ENCODE measurements at regions not wholly inside any gene's neighbourhood (a gene's known extent, or its start where the extent isn't known, plus 50 kb on each side); places are given as distances from the start of the nearest gene placed in this dataset.

DNA sequence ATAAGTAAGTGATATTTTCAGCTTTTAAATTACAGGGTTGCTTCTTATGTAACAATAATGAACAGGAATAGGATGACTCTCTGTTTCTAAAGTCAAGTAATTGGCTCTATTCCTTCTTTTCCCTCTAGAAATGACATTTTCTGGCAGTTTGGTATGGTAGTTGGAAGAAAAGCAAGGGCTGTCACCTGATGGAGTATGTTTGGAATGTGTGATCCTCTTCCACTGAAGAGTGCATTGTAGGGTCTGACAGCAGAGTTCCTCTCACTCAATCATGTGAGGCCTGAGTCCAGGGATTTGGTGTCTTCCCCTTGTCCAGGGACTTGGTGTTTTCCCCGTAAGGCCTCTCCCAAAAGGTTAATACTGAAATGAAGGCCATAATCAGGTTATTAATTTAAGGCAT lies 233.8 kb upstream of the FBXL7 start:
- DNase-seq (ENCODE audit: low spot score) (no peak), ATAC-seq (no peak)

DNA sequence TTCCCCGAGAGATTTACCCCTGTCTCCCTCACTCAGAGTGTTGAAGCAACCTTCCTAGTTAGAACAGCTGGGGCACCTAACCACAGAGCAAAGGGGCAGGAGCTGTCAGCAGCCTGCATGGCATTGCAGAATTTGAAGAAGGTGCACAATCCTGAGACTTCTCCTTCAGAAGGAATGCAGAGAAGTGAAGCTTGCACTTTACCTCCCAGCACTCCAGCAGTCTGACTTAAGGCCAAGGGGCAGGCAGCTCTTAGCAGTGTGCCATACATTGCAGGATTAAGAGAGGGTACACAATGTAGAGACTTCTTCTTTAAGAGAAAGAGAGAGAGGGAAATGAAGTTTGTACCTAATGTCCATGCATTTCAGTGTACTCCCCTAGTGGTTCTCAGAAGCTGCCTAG lies 236.0 kb upstream of the FBXL7 start:
- DNase-seq (ENCODE audit: low spot score) (no peak), ATAC-seq (no peak)

DNA sequence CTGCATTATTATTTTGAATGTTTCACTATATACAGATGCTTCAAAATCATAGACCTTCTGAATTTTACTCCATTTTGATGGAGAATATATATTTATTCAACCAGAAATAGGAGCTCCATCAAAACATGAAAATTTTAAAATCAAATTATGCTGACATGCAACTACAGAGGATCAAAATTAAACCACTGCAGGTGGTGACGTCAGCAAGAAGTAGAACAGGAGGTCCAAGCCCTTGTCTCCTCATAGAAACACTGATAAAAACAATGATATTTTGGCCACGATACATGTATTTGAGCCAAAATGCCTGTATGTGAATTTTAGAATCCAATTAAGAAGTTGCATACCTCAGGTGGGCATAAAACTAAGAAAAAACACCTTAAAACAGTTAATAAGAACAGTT lies 236.6 kb upstream of the FBXL7 start:
- no peak for ATAC-seq
- no peak for DNase-seq (ENCODE audit: low spot score)

DNA sequence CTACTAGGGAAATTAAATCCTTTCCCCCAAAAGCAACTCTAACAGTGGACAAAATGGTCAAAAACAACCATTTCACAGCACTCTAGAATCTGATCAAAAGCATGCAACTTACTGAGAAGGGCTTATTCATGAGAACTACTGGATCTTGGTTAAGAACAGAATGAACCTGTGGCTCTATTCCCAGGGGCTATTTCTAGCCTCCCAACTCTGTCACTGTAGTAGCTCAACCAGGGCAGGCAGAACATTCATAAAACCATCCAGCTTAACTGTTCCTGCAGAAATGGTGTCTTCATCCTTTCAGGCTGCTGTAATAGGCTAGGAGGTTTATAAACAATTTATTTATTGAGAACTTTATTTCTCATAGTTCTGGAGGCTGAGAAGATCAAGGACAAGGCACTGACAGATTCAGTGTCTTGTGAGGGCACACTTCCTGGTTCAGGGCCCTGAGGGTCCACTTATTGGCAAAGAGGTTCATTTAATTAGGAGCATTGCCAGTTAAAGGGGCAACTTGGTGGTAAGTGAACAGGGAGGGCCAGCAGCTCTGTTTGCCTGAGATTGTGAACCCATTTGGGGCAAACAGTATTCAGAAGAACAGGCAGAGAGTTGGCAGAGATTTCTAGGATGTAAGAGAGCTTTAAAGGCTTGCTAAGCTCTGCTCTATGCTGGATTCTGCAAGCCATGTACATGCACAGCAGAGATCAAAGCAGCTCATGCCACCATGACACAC lies 238.5 kb upstream of the FBXL7 start:
- DNase-seq (ENCODE audit: low spot score) (no peak), ATAC-seq (no peak)

DNA sequence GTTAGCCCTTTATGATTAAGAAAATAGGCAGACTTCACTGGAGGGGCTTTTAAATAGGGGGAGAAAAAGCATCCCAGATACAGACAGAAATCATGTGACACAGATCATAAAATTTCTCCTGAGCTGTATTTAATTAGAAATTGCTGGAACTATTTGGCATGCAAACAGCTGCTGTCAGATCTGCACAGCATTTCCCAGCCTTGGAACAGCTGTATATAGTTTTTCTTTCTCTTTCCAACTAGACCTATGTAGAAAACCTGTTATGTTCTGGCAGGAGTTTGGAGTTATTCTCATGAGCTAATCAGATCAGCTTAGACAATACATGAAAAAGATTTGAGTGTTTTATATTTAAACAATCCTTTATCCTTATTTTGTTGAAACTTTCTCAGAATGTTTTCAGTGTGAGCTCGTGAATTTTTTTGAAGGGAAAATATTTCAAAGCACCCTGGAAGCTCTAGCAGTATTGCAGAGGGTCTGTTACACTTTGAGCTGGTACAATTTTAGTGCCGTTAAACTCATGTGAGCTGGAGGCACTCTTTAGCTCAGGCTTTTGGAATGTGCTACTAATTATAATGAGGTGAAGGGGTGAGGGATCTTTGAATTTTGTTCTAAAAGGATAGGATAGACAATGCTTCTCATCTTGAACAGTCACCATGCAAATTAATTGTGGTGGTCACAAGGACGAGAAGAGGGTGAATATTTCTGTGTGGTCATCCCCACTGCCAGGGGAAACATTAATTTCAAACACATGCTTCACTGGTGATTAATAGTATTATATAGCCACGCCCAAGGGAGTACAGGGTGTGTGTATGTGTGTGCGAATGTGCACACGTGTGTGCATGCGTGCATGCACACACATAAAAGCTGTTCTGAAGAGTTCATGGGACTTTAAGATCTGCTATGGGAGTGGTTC lies 239.4 kb upstream of the FBXL7 start:
- no peak for DNase-seq (ENCODE audit: low spot score)
- ATAC-seq = no peak

DNA sequence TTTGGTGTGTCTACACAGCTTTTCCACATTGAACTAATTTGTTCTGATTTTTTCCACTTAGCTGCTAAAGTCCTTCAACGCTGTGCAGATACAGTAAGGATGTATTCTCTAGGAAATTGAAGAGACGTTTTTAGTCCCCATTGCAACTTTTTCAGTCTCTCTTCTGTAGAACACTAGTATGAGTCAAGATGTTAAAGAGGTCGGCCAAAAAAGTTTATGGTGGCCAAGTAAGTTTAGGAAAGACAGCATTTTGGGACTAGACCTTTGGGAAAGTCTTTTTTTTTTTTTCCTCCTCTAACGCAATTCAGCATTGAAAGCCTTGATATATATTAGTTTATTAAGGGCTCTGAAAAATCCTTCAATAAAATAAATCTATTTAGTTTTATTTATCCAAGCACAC lies 243.5 kb upstream of the FBXL7 start:
- ATAC-seq = no peak
- DNase-seq (ENCODE audit: low spot score) = no peak

DNA sequence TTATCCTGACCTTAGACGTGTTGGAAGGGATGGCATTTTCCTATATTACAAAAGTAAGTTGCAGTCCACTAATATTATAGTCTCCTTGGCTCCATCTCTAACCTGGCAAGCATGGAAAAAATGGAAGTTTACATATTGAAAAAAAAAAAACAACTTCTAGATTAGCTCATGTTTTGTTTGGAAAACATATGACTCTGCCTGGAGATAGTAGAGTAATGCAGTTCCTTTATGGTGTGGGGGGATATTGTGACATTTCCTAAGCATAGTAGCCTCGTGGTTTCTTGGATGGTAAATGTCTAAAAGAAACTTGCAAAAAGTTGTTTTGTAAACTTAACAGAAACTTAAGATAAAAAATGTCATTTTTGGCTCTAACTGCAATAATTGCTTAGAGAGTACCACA lies 244.4 kb upstream of the FBXL7 start:
- ATAC-seq (no peak), DNase-seq (ENCODE audit: low spot score) (no peak)

DNA sequence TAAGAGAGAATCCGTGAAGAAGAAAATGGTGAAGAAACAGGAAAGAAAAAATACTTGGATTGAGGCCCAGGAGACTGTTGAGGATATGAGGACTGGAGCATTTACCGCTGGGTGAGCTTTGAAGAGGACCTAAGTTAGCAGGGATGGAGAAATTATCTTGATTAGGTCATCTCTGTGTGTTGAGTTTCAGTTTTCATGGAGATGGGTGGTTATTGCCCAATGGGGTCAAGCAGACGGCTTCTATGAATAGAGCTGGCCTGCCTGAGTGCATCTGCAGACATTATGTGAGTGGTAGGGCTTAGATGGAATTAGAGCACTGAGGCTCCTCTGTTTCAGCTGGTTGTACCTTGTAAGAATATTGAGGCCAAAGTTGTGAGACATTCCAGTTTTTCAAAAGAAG lies 245.4 kb upstream of the FBXL7 start:
- no peak for ATAC-seq
- no peak for DNase-seq (ENCODE audit: low spot score)

DNA sequence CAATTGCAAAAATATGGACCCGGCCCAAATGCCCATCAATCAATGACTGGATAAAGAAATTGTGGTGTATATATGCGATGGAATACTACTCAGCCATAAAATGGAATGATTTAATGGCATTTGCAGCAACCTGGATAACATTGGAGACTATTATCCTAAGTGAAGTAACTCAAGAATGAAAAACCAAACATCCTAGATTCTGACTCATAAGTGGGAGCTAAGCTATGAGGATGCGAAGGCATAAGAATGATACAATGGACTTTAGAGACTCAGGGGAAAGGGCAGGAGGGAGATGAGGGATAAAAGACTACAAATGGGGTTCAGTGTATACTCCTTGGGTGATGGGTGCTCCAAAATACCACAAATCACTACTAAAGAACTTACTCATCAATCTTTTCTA lies 247.6 kb upstream of the FBXL7 start:
- DNase-seq (ENCODE audit: low spot score) = no peak
- ATAC-seq = no peak

DNA sequence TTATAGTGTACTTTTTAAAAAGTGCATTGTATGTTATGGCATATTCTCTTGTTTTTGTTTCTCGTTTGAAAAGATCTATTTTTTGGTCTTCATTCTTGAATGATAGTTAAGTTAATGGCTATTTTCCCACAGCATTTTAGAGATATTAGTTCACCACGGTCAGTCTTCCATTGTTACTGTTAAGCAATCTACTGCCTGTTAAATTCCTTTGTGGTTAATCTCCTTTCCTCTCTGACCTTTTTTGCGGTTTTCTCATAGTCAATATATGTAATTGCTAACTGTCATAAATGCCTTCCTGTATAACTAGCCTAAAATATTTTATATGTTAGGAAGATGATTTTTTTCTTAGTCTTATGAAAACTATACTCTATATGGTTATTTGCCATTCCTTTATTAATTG lies 250.8 kb upstream of the FBXL7 start:
- ATAC-seq (no peak), DNase-seq (ENCODE audit: low spot score) (no peak)

DNA sequence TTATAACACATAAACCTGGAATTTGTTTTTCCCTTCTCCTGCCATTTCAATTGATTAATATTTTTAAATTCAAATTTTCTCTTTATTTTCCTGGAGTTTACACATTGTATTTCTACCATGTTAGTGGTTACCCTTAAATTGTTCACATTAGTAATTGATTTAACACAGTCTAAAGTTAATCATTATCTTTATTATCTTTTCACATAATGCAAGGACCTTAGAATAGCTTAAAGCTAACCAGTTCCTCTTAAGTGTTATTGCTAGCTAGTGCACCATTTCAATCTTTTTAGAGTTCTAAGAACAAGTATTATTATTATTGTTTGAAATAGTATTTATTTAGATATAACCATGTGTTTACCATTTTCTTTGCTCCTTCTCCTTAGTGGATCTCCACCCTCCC lies 251.2 kb upstream of the FBXL7 start:
- ATAC-seq = no peak

DNA sequence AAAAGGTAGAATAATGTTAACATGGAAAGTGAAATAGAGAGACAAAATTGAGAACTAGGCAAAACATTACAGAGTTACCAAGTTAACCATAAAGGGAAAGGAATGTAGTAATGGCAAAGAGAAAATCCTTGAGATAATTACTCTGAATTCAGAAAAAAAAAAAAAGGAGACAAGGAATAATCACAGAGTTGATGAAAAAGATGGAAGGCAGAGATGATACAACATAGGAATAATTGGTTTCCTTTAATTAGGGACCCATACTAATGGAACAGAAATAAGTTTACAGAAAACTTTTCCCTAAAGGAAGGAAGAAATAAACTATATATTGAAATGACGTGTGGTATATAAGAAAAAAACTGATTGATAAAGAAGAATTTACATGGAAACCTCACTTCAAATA lies 254.1 kb upstream of the FBXL7 start:
- ATAC-seq = no peak
- no peak for DNase-seq (ENCODE audit: low spot score)

More for the DNA sequence above, 251.2 kb upstream of the FBXL7 start:
- DNase-seq (ENCODE audit: low spot score) = no peak

DNA sequence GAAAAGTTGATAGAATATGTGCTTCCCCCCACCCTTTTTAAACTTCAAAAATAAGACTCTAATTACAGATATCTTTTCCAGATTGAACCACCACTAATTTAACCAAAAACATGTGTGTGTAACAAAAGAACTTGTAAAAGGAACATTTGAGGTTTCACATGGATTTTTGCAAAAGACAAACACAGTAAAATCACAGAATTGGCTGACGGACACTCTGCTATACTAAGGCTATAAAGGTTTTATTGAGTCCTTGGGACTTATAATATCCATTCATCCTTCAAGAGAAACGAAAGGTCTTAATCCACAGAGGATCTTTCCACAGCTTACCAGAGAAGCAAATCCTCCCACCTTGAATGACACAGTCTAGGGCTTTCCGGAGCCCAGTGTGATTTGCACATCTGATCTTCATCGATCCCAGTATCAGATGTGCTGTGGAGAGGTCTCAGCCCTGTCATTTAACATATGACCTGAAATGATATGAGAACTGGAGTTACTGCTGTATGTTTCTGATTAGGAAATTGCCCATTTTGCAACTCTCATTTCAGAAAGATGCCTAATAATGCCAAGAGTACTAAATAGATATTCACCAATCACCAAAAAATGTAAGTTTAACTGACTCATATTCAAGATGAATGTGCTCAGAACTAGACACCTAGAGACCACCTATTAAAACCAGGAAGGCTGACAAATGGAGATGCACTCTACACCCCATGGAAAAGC lies 256.5 kb upstream of the FBXL7 start:
- DNase-seq (ENCODE audit: low spot score) (no peak), ATAC-seq (no peak)

DNA sequence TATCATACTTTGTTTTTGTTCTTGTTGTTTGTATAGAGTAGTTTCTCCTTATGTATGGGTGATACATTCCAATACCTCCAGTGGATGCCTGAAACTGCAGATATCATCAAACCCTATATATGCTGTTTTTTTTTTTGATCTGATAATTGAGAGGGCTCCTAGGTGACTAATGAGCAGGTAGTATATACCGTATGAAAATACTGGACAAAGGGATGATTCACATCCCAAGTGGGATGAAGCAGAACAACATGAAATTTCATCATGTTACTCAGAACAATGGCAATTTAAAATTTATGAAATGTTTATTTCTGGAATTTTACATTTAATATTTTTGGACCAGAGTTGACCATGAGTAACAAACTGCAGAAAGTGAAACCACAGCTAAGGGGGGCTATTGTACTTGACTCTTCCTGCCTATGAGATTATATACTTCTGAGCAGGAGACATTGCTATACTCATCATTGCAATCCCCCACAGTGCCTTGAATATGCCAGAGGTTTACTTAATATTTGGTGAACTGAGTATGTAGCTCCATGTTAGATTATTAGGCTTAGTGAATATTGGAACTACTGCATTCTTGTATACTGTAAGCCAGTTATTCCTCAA lies 258.7 kb upstream of the FBXL7 start:
- ATAC-seq = no peak
- no peak for DNase-seq (ENCODE audit: low spot score)

DNA sequence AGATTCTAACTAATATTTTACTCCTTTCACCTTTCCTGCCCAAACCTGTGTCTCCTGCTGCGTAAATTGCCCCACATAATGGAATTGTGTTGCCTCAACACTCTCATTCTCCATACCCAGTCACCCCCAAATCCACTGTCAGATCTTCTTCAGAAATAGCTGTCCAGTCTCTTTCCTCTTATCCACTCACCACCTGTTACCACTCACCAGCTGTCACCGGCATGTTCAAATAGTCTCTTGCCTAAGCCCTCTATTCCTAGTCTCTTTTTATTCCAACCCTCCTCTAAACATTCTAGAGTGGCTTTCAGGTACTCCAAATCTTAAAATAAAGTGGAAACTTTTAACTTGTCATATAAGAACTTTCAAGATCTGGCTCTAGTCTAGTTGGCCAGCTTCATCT lies 262.0 kb upstream of the FBXL7 start:
- DNase-seq (ENCODE audit: low spot score) (no peak), ATAC-seq (no peak)

DNA sequence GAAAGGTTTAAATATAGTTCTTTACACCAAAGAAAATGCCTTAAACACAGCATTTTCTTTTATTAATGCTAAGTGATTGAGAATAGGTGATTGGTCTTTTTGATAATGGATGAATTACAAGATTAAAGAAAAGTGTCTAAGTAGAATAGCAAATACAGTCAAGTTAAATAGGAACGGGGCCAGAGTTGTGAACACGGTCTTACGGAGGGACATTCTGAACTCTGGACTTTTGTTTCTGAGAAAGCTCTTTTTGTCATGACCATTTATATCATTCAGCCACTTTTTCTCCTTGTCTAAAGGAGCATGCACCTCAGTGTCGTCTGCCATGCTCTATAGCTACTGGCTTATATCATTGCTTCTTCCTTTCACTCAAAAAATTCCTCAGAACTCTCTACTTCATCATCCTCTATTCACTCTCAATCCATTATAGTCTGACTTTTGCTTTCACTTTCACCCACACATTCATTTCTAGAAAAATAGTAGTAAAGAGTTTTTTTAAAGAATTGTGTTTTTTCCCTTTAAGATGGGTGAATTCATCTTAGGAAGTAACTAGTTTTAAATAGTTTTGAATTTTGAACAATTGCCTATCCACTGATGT lies 263.0 kb upstream of the FBXL7 start:
- ATAC-seq = peak; percentile 80
- DNase-seq (ENCODE audit: low spot score) = no peak

DNA sequence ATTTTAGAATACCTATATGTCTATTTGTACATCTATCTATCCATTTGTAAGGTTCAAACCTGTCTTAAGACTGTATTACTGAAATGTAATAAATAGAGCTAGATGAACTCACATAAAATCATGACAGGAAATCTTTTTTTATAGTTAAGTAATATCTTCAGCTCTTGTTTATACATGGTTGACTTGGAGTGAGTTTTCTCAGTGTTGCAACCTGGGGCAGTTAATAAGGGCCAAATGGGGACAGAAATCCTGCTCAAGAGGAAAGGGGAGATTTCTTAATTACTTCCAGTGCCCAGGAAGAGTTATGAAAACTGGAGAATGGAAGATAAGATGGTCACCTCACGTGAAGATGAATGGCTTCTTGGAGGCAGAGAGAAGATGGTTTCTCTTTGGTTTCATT lies 265.1 kb upstream of the FBXL7 start:
- DNase-seq (ENCODE audit: low spot score) (no peak), ATAC-seq (no peak)

DNA sequence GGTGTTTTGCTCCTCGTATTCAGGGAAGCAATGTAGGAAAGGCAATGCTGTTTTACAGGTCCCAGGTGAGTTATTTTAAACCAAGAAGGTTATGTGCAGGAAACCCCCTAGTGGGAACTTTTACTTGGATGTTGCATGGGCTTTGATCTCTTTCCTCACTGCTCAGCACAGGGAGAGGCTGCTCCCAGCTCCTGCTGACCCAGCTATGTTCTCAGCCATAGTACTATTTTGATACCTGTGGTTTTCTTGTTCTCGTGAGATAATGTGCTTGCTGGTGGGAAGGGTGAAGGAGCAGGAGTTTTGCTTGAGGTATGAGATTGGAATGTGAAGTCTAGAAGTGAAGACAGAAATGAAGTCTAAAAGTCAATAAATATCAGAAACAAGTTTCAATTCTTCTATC lies 265.6 kb upstream of the FBXL7 start:
- DNase-seq (ENCODE audit: low spot score) (no peak), ATAC-seq (no peak)

DNA sequence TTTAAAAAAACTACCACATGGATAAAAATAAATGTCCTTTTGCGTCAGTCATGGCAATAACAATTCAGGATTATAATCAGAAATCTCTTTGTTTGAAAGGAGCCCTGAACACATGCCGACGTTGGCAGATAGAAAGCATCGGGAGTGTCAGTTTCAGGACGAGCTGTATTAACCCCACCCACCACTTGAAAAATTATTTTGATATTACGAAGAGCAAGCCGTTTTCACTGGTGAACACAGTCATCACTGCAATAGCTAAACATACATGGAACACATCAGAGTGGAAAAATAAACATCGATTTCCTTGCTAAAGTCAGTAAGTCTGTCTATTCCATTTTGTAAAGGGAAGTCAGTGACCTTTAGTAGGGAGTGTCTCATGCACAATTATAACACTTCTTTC lies 266.4 kb upstream of the FBXL7 start:
- DNase-seq (ENCODE audit: low spot score) = no peak
- ATAC-seq = no peak

DNA sequence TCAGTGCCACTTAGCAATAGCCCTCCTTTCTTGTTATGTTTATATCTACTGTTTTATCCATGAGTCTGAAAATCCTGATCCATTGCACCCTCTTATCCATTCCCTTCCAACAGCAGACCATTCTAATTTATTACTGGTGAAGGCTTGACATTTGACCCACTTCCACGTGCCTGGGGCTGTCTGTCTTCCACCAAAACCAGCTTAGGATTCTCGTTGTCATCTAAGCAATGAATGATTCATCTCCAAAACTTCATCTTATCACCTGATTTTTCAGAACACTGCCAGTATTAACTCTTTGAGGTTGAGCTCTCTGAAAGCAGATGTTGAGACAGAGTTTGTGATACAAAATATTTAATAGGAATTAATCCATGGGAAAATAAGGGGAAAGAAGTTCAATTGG lies 277.8 kb upstream of the FBXL7 start:
- no peak for DNase-seq (ENCODE audit: low spot score)
- ATAC-seq = no peak

DNA sequence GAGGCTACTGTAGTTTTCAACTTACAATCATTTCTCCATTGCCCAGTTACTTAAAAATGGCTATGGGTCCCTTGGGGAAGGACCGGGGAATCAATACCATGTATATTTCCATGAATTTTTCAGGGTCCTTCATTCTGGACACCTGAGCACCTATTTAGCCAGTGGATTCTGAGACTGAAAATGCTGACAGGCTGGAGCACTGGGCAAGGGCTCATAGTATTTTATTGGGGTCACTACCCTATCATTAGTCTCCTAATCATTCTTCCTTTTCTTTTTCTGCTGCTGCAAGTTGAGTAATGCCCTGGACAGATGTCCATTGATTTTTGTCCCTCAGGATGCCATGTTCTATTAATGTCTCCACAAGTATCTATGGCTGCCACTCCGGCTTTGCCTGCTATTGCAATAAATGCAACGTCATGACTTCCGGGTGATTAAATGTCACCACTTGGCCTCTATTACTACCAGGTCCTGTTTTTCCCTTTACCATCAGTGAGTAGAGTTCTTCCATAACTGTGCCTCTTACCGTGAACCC lies 279.3 kb upstream of the FBXL7 start:
- DNase-seq (ENCODE audit: low spot score) (no peak), ATAC-seq (no peak)
